NB4 (cell line): ENCODE measurements at regions not wholly inside any gene's neighbourhood (a gene's known extent, or its start where the extent isn't known, plus 50 kb on each side); places are given as distances from the start of the nearest gene placed in this dataset.

Source experiments
- DNase-seq: peaks from one replicate; pipeline ENCODE4 v3.0.0; 2010; ENCODE audit warnings: low read depth
- H3K4me3 ChIP-seq: one replicate; pipeline ENCODE4 v1.5.1; 2011; ENCODE audit warnings: mild to moderate bottlenecking, low read depth, low read length, moderate library complexity
- MYC ChIP-seq: IDR thresholded peaks from 2 replicates; pipeline ENCODE4 v1.6.1; 2011; ENCODE audit warnings: low read depth, low read length
- POLR2A ChIP-seq: IDR thresholded peaks from 2 replicates; pipeline ENCODE4 v1.6.1; 2011; ENCODE audit warnings: mild to moderate bottlenecking; ENCODE audit not compliant: insufficient read length; ENCODE audit errors: extremely low read depth
- TF ChIP-seq, protein P1 (sequence below): IDR thresholded peaks from one replicate; pipeline ENCODE4 v1.5.1; 2012; ENCODE audit warnings: low read depth, low read length
- TF ChIP-seq, protein P2 (sequence below): IDR thresholded peaks from 2 replicates; pipeline ENCODE4 v1.6.1; 2011; ENCODE audit warnings: low read depth, low read length

DNA sequence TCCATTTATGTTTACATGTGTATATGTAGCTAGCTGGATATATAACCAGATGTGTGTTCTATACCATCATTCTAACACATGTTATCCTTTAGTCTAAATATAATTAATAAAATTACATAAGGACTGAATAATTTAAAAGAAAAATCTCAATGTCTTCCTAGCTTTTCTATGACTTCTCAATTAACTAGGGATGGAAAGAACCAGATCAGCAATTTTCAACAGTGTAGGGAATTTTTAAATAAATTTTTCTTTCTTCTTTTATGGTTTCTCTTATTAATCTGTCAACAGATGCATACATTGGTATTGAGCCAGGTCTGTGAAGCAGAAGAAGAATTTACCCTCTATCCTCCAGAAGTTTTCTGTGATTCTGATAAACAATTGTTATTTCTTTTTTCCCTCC is 2180.4 kb upstream of the C9orf72 start:
- no peak overlapping the region for H3K4me3 ChIP-seq
- TF ChIP-seq, protein P1, sequence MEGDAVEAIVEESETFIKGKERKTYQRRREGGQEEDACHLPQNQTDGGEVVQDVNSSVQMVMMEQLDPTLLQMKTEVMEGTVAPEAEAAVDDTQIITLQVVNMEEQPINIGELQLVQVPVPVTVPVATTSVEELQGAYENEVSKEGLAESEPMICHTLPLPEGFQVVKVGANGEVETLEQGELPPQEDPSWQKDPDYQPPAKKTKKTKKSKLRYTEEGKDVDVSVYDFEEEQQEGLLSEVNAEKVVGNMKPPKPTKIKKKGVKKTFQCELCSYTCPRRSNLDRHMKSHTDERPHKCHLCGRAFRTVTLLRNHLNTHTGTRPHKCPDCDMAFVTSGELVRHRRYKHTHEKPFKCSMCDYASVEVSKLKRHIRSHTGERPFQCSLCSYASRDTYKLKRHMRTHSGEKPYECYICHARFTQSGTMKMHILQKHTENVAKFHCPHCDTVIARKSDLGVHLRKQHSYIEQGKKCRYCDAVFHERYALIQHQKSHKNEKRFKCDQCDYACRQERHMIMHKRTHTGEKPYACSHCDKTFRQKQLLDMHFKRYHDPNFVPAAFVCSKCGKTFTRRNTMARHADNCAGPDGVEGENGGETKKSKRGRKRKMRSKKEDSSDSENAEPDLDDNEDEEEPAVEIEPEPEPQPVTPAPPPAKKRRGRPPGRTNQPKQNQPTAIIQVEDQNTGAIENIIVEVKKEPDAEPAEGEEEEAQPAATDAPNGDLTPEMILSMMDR = no peak
- TF ChIP-seq POLR2A (no peak), MYC (no peak)
- TF ChIP-seq, protein P2, sequence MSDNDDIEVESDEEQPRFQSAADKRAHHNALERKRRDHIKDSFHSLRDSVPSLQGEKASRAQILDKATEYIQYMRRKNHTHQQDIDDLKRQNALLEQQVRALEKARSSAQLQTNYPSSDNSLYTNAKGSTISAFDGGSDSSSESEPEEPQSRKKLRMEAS = no peak
- DNase-seq = no peak

DNA sequence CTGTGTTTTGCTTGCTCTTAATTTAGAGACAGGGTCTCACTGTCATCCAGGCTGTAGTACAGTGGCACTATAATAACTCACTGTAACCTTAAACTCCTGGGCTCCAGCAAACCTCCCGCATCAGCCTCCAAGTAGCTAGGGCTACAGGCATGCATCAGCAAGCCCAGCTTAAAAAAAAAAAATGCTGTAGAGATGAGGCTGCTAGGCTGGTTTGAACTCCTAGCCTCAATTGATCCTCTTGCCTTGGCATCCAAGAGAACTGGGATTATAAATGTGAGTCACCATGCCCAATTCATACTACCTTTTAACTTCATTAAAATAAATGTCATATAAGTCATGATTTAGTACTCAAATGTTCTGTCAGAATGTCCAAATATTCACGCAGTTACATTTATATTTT is 2195.7 kb upstream of the C9orf72 start:
- H3K4me3 ChIP-seq = no peak overlapping the region
- DNase-seq = no peak
- TF ChIP-seq, protein P2 = no peak
- TF ChIP-seq, protein P1 = no peak
- TF ChIP-seq MYC (no peak), POLR2A (no peak)

DNA sequence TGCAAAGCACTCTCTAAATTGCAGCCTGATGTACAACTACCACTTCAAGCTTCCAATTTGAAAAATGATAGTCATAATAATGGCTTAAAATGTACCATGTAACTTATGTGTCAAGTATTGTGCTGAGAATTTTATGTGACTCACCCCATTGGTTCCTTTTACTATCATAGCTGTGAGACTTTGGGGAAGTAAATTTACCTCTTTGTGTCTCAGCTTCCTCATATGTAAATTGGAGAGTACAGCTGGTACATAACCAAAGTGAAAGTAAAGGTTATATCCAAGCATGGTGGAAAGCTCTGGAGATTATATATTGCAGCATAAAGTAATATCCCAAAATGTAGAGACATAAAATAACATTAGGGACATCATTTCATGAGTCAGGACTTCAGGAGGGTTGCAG is 2200.4 kb upstream of the C9orf72 start:
- peak; percentile 56 for DNase-seq
- no peak for TF ChIP-seq MYC
- TF ChIP-seq, protein P2 = no peak
- no peak for TF ChIP-seq POLR2A
- TF ChIP-seq, protein P1 = no peak
- H3K4me3 ChIP-seq = peak overlapping the region; percentile 35

DNA sequence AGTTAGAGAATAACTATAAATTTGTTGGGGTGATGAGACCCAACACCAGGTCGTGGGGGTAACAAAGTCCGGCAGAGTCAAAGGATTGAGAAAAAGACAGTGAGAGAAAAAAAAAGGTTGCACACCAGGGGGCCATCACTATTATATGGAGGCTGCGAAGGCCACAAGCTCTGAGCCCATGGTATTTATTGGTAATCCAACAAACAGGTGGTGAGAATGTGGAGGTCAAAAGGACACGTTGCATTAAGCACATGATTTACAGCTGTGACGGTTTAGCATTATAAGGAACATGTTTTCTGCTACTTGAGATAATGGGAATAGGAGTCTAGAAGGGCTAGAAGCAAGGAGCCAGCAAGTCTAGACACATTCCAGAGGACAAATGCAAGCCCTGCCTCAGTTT is 2202.2 kb upstream of the C9orf72 start:
- no peak for TF ChIP-seq POLR2A
- TF ChIP-seq, protein P1 = no peak
- TF ChIP-seq, protein P2 = no peak
- no peak for TF ChIP-seq MYC
- no peak for DNase-seq
- no peak overlapping the region for H3K4me3 ChIP-seq

DNA sequence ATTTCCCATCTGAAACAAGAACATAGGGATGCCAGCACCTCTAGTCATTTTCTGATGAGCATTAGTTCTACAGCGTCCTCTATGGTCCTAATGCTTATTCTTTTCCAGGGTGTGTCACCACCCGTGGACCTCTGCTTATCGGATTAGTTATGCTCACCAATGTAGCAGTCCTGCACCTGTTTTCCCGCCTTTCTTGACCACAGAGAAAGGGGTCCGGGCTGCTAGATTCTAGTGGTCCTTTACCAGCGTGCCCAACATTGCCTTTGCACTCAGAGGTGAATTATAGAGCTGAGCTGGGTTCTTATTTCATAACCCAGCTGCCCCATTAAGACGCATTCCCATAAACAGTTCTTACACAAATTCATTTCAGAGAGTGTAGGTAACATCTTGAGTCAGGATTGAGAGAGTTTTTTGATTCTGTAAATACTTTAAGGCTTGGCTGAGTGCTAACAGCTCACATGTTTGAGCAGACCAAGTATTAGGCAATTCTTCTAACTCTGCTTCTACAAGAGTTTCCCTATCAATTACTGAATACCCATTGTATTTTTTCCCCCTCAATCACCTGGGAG is 2205.1 kb upstream of the C9orf72 start:
- TF ChIP-seq MYC = no peak
- DNase-seq = no peak
- H3K4me3 ChIP-seq = no peak overlapping the region

DNA sequence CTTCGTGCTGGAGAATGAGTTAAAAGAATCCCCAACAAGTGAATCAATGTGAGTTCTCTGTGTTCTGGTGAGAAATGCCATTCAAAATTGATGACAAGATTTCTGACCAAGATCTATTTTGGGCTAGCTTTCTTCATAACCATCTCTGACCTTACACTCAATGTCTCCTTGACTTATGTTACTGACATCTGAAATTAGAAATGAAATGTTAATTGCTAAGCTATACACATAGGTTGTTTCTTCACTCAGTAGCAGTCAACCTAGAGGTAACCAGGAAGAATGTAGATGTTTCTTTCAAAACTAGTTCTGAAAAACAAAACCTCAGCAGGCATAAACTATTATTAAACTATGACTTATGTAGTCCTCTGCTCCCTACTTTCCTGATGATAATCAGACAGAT is 2220.7 kb upstream of the C9orf72 start:
- H3K4me3 ChIP-seq = no peak overlapping the region
- TF ChIP-seq MYC (no peak), POLR2A (no peak)
- TF ChIP-seq, protein P2 = no peak
- TF ChIP-seq, protein P1 = no peak
- DNase-seq = no peak
